Tibial nerve (tissue), 4 donors: ENCODE measurements at regions not wholly inside any gene's neighbourhood (a gene's known extent, or its start where the extent isn't known, plus 50 kb on each side); places are given as distances from the start of the nearest gene placed in this dataset.

Experiments used
- EP300 ChIP-seq, 2 donors: sonication (generic); formaldehyde crosslinking; IDR thresholded peaks; one replicate each; pipeline ENCODE4 v1.6.1; 2017; ENCODE audit warnings: antibody characterized with exemption in 2 of 2, mild to moderate bottlenecking in 1 of 2
- POLR2A ChIP-seq, 2 donors: fragments of 450-650 bp; IDR thresholded peaks; one replicate each; pipeline ENCODE4 v1.6.1; 2017; ENCODE audit warnings: antibody characterized with exemption in 2 of 2, mild to moderate bottlenecking in 2 of 2, moderate library complexity in 2 of 2
- TF ChIP-seq, protein P1 (sequence below), 5 experiments: fragments of 200-600 bp in 3 of 5; fragments of 450-650 bp in 2 of 5; sonication (generic) in 3 of 5; IDR thresholded peaks; one replicate each; pipeline ENCODE4 v1.5.1; 2016 to 2019; ENCODE audit warnings: antibody characterized with exemption in 5 of 5, mild to moderate bottlenecking in 3 of 5, moderate library complexity in 2 of 5

DNA sequence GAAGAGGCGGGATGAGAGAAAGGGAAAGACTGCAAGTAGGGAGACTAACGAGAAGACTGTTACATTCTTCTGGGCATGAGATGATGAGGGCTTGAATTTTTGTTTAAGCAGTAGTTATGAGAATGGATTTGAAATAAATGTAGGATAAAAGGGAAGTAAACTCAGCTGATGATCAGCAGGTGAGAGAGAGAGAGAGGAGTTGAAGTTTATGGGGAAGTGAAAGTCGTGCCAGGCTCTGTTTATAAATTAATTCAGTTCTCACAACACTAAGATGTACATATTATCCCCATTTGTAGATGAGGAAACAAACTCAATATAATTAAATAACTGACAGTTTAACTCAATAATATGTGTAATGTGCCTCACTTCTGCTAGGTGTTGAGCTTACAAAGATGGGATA is 170.0 kb upstream of the RMST start:
- TF ChIP-seq, protein P1, sequence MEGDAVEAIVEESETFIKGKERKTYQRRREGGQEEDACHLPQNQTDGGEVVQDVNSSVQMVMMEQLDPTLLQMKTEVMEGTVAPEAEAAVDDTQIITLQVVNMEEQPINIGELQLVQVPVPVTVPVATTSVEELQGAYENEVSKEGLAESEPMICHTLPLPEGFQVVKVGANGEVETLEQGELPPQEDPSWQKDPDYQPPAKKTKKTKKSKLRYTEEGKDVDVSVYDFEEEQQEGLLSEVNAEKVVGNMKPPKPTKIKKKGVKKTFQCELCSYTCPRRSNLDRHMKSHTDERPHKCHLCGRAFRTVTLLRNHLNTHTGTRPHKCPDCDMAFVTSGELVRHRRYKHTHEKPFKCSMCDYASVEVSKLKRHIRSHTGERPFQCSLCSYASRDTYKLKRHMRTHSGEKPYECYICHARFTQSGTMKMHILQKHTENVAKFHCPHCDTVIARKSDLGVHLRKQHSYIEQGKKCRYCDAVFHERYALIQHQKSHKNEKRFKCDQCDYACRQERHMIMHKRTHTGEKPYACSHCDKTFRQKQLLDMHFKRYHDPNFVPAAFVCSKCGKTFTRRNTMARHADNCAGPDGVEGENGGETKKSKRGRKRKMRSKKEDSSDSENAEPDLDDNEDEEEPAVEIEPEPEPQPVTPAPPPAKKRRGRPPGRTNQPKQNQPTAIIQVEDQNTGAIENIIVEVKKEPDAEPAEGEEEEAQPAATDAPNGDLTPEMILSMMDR (IDR thresholded peaks at IDR 0.05) = no peak
- no peak for TF ChIP-seq POLR2A (IDR thresholded peaks at IDR 0.05)
- TF ChIP-seq EP300 (IDR thresholded peaks at IDR 0.05) = no peak
